ENCODE measurements at regions not wholly inside any gene's neighbourhood (a gene's known extent, or its start where the extent isn't known, plus 50 kb on each side); places are given as distances from the start of the nearest gene placed in this dataset.

DNA sequence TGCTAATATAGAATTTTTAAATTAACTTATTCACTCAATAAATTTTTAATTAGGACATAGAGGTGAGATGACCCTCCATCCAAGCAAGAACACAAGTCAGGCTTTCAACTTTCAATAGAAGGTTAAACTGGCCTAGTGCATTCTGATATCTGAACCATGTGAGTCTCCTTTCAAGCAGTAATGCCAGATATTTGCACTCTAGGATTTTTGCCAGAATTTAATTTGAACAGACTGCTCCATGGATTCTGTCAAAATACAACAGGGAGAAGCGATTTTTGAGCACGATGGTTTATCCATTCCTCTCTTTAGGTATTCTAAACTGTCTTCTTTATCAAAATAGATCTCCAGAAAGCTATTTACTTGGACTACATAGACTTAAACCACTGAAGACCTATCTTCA lies 72.0 kb upstream of the DCLK2 start:
- POLR2A ChIA-PET, result no interaction called here
- CTCF ChIA-PET, result interaction anchor here (0.5 to 1.6 kb wide), 3 partner anchors 24 to 238 kb away, joined by 3 to 4 read pairs (median 3); no protein-coding TSS in a partner anchor
- no peaks in the 10 kb centered on the region for H3K4me1 Mint-ChIP-seq (ENCODE audit: low read depth)

DNA sequence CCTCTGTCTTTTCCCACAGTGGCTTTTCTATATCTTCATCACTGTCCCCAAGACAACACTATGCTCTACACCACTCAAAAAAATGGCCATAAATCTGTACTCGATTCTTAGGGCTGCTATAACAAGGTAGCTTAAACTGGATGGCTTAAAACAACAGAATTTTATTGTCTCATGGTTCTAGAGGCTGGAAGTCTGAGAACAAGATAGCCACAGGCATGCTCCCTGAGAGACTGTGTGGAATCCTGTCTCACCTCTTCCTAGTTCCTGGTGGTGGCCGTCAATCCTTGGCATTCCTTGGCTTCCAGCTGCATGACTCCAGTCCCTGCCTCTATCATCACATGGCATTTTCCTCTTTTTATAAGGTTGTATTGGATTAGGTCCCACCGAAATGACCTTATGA lies 70.7 kb upstream of the DCLK2 start:
- DNase-seq (no peak), ATAC-seq (no peak)
- TF ChIP-seq, protein P1, sequence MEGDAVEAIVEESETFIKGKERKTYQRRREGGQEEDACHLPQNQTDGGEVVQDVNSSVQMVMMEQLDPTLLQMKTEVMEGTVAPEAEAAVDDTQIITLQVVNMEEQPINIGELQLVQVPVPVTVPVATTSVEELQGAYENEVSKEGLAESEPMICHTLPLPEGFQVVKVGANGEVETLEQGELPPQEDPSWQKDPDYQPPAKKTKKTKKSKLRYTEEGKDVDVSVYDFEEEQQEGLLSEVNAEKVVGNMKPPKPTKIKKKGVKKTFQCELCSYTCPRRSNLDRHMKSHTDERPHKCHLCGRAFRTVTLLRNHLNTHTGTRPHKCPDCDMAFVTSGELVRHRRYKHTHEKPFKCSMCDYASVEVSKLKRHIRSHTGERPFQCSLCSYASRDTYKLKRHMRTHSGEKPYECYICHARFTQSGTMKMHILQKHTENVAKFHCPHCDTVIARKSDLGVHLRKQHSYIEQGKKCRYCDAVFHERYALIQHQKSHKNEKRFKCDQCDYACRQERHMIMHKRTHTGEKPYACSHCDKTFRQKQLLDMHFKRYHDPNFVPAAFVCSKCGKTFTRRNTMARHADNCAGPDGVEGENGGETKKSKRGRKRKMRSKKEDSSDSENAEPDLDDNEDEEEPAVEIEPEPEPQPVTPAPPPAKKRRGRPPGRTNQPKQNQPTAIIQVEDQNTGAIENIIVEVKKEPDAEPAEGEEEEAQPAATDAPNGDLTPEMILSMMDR (IDR thresholded peaks at IDR 0.05), result no peak
- Mint-ChIP-seq H3K27ac (no peak overlapping the region), H3K9me3 (no peaks in the 10 kb centered on the region), H3K36me3 (ENCODE audit: low read depth) (no peaks in the 10 kb centered on the region), H3K4me1 (ENCODE audit: low read depth) (no peaks in the 10 kb centered on the region), H3K27me3 (peaks cover 13% of the 10 kb centered on the region), H3K4me3 (no peak overlapping the region)
- intact Hi-C loops (cut with micrococcal nuclease), result loop anchor here (10.0 kb wide), 1 partner anchor 197 kb away; no protein-coding TSS in a partner anchor
- CTCF ChIA-PET, result interaction anchor here (1.1 to 1.6 kb wide), 3 partner anchors 8 to 237 kb away, joined by 3 to 4 read pairs (median 3); no protein-coding TSS in a partner anchor
- POLR2A ChIA-PET, result no interaction called here

More for the DNA sequence above, 72.0 kb upstream of the DCLK2 start:
- TF ChIP-seq, protein P1 (IDR thresholded peaks at IDR 0.05), result no peak
- H3K9me3 Mint-ChIP-seq, result no peaks in the 10 kb centered on the region
- H3K27ac Mint-ChIP-seq, result no peak overlapping the region
- intact Hi-C loops (cut with micrococcal nuclease), result loop anchor here (10.0 kb wide), 1 partner anchor 199 kb away; no protein-coding TSS in a partner anchor
- DNase-seq (no peak), ATAC-seq (no peak)
- no peak overlapping the region for H3K4me3 Mint-ChIP-seq
- H3K27me3 Mint-ChIP-seq, result peaks cover 15% of the 10 kb centered on the region
- H3K36me3 Mint-ChIP-seq (ENCODE audit: low read depth), result no peaks in the 10 kb centered on the region

DNA sequence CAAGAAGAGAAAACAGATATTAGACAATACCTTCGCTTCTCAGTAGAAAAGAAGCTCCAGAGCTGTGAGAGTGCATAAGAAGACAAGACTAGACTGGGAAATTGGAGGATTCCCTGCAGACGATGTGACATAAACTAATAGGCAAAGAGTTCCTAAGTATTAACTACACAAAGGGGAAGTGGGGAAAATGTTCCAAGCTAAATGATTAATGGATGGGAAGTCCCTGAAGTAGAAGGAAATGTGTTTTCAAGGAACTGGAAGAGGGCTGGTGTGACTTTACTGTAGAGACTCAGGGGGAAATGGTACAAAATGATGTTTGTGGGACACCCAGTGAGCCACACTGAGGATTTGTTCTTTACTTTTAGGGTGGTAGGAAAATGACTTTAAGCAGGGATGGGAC lies 69.7 kb upstream of the DCLK2 start:
- POLR2A ChIA-PET, result no interaction called here
- H3K9me3 Mint-ChIP-seq, result no peaks in the 10 kb centered on the region

DNA sequence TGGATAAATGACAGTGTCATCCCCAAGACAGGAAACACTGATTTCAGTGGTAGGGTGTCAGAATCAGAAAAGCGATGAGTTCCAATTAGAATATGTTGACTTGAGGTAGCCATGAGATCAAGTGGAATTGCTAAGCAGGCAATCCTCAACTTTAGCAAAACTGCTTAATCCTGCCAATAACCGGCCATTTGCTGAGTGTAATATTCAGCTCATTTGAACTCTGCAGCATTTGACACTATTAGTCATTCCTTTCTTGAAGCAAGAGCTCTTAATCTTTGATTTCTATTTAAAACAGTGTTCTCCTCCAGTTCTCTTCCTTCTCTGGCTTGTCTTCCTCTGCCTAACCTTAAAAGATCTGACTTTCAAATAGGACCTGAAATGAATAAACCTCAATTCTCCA lies 68.7 kb upstream of the DCLK2 start:
- no peaks in the 10 kb centered on the region for H3K9me3 Mint-ChIP-seq
- CTCF ChIA-PET, result interaction anchor here (1.2 to 2.6 kb wide), 2 partner anchors 215 to 234 kb away, joined by 4 to 14 read pairs; no protein-coding TSS in a partner anchor
- ATAC-seq (no peak), DNase-seq (no peak)
- H3K27me3 Mint-ChIP-seq, result peaks cover 10% of the 10 kb centered on the region
- no peaks in the 10 kb centered on the region for H3K36me3 Mint-ChIP-seq (ENCODE audit: low read depth)
- H3K27ac Mint-ChIP-seq, result no peak overlapping the region
- intact Hi-C loops (cut with micrococcal nuclease), result loop anchor here (10.0 kb wide), 1 partner anchor 195 kb away; no protein-coding TSS in a partner anchor
- H3K4me3 Mint-ChIP-seq, result no peak overlapping the region
- TF ChIP-seq, protein P1 (IDR thresholded peaks at IDR 0.05), result no peak
- H3K4me1 Mint-ChIP-seq (ENCODE audit: low read depth), result no peaks in the 10 kb centered on the region
- POLR2A ChIA-PET, result no interaction called here

More for the DNA sequence above, 69.7 kb upstream of the DCLK2 start:
- TF ChIP-seq, protein P1 (IDR thresholded peaks at IDR 0.05), result no peak
- peaks cover 11% of the 10 kb centered on the region for H3K27me3 Mint-ChIP-seq
- CTCF ChIA-PET, result interaction anchor here (1.1 kb wide), 1 partner anchor 234 kb away, joined by 3 read pairs; no protein-coding TSS in a partner anchor
- intact Hi-C loops (cut with micrococcal nuclease), result loop anchor here (10.0 kb wide), 1 partner anchor 196 kb away; no protein-coding TSS in a partner anchor
- ATAC-seq, result no peak
- H3K4me3 Mint-ChIP-seq, result no peak overlapping the region
- H3K4me1 Mint-ChIP-seq (ENCODE audit: low read depth), result no peaks in the 10 kb centered on the region
- H3K36me3 Mint-ChIP-seq (ENCODE audit: low read depth), result no peaks in the 10 kb centered on the region
- DNase-seq, result no peak
- H3K27ac Mint-ChIP-seq, result no peak overlapping the region

DNA sequence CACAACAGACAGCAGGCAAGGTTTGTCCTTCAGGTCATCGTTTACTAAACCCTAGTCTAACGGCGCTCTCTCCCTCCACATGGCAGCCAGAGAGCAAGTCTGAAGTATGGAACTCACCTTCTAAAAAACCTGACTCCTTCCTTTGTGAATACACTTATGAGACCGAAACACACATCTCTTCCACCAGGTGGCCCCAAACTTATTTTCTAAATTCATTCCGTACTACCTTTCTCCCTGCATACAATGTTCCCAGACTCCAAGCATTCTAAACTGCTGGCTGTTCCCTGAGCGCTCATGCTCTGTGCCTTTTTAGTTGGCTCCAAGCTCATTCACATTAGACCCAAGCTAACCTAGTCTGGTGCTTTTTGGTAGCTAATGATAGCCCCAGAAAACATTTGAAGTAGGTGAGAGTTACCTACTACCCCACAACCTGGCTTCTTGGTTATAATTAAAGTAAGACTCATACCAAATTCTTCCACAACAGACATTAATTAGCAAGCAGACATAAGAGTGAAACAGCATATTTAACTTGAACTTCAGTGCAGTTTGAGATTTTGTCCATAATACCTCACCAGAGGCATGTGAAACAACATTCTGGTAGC lies 67.6 kb upstream of the DCLK2 start:
- TF ChIP-seq, protein P1 (IDR thresholded peaks at IDR 0.05), result peak; percentile 42
- H3K36me3 Mint-ChIP-seq (ENCODE audit: low read depth), result no peaks in the 10 kb centered on the region
- intact Hi-C loops (cut with micrococcal nuclease), result no loop called here
- CTCF ChIA-PET, result interaction anchor here (0.6 to 2.6 kb wide), 8 partner anchors 9 to 233 kb away, joined by 3 to 14 read pairs (median 3); no protein-coding TSS in a partner anchor
- no peak overlapping the region for H3K27ac Mint-ChIP-seq
- H3K4me3 Mint-ChIP-seq, result no peak overlapping the region
- POLR2A ChIA-PET, result interaction anchor here (1.3 kb wide), 1 partner anchor 17 kb away, joined by 3 read pairs; no protein-coding TSS in a partner anchor
- peaks cover 10% of the 10 kb centered on the region for H3K27me3 Mint-ChIP-seq
- H3K4me1 Mint-ChIP-seq (ENCODE audit: low read depth), result no peaks in the 10 kb centered on the region
- no peaks in the 10 kb centered on the region for H3K9me3 Mint-ChIP-seq
- ATAC-seq (no peak), DNase-seq (peak; percentile 18)

All from activated CD8-positive, alpha-beta T cell treated with anti-CD3 and anti-CD28 coated beads for 36 hours (primary cell).